ENCODE measurements at regions not wholly inside any gene's neighbourhood (a gene's known extent, or its start where the extent isn't known, plus 50 kb on each side); places are given as distances from the start of the nearest gene placed in this dataset.
"Not testable (repeated sequence)": the region's sequence is repeated elsewhere in the genome, so short reads cannot be mapped to it uniquely, and the experiment has no call there.

DNA sequence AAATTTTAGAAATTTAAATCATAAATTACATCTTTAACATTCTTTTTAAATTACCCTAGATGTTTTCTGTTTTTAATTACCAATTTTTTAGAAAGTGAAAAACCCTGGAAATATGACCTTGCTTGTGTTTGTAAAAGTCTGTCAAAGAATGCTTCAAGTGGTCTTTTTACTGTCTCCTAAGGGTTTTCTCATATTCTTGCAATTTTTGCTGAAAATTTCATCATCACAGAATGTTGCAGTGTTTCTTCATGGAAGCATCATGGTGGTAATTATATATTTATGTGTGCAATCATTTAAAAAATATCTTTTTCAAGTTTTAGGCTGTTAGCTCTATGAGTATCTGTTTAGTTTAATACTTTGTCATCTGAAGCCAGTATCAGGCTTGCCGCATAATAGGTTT is 178.2 kb downstream of the HDGFL1 start:
- intact Hi-C loops (cut with micrococcal nuclease): no loop called here

DNA sequence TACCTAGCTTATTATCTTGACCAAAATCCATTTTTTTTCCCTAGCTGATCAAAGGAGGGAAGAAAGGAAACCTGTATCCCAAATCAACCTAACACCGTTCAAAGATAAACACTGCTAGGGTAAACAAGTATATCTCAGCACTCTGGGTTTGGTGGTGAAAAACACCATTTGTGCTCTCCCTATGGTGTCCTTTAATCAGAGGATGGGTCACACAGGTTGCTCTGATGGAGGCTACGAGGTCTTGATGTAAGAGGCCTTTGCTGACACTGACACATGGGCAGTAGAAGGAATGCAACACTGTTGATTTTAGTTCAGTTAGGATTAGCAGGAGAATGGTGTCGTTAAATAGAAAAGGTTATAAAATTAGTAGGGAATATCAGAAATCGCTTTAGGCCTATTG is 179.3 kb downstream of the HDGFL1 start:
- intact Hi-C loops (cut with micrococcal nuclease): no loop called here

GRCh38 chr6:22749696-22750095 is 180.3 kb downstream of the HDGFL1 start:
- intact Hi-C loops (cut with micrococcal nuclease): no loop called here

DNA sequence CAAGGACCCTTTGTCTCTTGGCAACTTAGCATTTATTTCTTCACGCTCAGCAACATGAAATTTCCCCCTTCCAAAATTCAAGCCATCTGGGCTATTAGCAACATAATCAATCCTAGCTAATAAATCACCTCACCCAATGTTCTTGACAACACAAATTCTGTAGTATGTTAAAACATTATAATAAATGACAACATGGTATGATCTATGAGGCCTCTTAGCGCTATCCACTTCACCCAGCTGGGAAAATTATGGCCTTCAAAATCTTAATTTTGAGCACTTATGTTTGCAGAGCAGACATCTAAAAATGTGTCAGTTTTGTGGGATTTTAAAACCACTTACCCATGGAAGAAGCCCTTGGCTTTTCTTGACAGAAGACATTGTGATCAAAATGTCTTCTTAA is 181.9 kb downstream of the HDGFL1 start:
- intact Hi-C loops (cut with micrococcal nuclease): no loop called here

DNA sequence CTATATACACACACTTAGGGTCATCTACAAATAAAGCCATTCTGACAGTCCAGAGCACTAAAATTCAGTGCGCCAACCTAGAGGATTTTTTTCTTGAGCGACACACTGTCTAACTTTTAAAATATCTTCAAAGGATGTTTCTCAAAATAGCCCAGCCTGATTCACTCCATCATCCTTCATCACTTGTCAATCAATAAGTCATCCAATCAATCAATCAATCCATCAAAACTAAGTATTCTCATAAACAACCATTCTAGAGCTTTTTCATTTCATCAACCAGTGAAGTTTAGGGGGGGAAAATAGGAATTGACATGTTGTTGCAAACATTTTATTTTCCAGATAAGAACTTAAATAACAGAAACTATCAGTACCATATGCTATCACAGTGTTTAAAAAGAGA is 183.2 kb downstream of the HDGFL1 start:
- intact Hi-C loops (cut with micrococcal nuclease): no loop called here

DNA sequence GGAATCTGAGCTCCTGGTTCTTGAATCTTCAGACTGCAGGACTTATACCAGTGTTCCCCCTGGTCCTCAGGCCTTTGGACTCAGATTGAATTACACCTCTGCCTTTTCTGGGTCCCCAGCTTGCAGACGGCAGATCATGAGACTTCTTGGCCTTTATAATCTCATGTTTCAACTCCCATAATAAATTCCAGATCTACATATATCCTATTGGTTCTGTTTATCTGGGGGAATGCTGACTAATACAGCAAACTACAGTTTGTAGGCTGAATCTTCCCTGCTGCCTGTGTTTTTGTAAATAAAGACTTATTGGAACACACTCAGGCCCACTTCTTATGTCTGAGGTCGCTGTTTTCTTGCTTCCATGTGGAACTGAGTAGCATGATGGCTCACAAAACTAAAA is 184.7 kb downstream of the HDGFL1 start:
- intact Hi-C loops (cut with micrococcal nuclease): no loop called here

DNA sequence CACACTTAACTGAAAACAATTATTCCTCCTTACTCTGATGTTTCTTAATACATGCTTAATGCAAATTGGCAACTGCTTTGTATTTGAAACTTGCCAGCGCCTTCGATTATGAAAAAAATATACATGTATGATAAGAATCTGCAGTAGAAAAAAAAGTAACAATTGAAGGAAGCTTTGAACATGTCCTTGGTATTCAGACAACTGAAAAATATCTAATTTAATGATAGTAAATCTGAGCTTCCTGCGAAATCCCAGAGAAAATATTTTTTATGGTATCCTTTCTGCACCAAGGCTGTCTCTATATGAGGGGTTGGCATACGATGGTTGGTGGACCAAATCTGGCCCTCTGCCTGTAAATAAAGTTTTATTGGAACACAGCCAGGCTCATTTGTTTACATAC is 186.2 kb downstream of the HDGFL1 start:
- intact Hi-C loops (cut with micrococcal nuclease): no loop called here

GRCh38 chr6:22756365-22756764 is 187.0 kb downstream of the HDGFL1 start:
- intact Hi-C loops (cut with micrococcal nuclease): no loop called here

- intact Hi-C loops (cut with micrococcal nuclease): no loop called here
Observed at GRCh38 chr6:22764496-22764895, 195.1 kb downstream of the HDGFL1 start.

- intact Hi-C loops (cut with micrococcal nuclease): no loop called here
Observed at GRCh38 chr6:22765015-22765414, 195.6 kb downstream of the HDGFL1 start.

DNA sequence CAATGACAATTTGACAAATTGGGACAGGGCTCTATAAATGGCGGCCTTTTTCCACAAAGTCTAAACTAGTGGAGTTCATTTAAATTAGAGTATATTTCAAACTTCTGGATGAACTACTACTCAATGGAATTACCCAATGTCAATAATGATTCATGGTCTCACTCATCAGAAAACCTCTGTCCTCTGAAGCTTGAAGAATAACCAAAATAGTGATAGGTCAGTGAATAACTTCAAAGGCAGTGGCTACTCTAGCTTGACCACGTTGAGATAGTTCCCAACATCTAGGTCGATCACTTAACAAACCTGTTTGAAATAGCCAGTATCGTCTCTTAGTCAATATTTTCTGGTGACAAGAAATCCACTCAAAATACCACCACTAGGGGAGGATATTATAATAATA is 197.6 kb downstream of the HDGFL1 start:
- intact Hi-C loops (cut with micrococcal nuclease): no loop called here

- intact Hi-C loops (cut with micrococcal nuclease): no loop called here
Observed at GRCh38 chr6:22770054-22770453, 200.7 kb downstream of the HDGFL1 start.

DNA sequence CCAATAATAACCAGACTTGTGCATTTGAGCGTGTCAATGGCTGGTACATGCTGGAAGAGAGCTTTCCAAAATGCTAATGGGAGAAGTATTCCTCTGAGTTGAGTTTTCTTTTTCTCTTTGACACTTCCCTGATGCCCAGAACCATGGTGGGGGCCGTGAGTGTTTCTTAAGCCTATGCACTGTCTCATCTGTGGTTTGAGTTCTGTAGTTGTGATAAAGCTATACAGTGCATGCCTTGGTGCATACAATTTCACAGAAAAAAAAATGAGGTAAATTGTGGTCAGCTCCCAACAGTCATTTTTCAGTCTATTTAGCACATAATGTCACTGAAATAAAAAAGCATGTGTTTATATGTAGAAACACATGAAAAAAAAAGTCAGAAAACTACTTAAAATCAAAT is 204.8 kb downstream of the HDGFL1 start:
- intact Hi-C loops (cut with micrococcal nuclease): no loop called here

DNA sequence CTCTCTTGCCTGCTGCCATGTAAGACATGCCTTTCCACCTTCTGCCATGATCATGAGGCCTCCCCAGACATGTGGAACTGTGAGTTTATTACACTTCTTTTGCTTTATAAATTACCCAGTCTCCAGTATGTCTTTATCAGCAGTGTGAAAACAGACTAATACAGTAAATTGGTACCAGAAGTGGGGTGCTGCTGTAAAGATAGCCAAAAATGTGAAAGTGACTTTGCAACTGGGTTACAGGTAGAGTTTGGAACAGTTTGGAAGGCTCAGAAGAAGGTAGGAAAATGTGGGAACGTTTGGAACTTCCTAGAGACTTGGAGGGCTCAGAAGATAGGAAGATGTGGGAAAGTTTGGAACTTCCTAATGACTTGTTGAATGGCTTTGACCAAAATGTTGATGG is 209.1 kb downstream of the HDGFL1 start:
- intact Hi-C loops (cut with micrococcal nuclease): not testable (repeated sequence)

DNA sequence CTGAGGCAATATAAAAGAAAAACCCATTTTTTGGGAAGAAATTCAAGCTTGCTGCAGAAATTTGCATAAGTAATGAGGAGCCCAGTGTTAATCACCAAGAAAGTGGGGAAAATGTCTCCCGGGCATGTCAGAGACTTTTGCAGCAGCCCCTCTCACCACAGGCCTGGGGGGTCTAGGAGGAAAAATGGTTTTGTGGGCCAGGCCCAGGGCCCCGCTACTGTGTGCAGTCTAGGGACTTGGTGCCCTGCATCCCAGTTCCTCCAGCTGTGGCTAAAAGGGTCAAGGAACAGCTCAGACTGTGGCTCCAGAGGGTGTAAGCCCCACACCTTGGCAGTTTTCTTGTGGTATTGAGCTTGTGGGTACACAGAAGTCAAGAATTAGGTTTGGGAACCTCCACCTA is 209.7 kb downstream of the HDGFL1 start:
- intact Hi-C loops (cut with micrococcal nuclease): no loop called here

GRCh38 chr6:22783931-22784330 is 214.6 kb downstream of the HDGFL1 start:
- intact Hi-C loops (cut with micrococcal nuclease): no loop called here

GRCh38 chr6:22784601-22785410 is 215.4 kb downstream of the HDGFL1 start:
- intact Hi-C loops (cut with micrococcal nuclease): no loop called here

DNA sequence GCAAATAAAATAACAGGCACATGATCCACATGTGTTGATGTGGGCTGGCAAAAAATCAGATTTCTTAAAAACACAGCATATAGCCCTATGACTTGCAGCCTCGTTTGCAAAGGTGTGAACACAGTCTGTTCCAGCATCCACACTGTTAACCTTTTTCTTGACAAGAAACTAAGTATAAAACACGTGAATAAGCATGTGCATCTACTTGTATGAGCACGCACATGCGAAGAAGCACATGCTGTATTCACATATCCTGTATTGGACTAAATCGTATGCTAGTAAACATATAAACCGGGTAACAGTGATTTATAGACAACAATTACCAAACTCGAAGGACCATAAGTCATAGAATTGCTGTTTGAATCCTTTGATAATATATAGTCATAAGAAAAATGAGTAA is 218.7 kb downstream of the HDGFL1 start:
- intact Hi-C loops (cut with micrococcal nuclease): no loop called here

- intact Hi-C loops (cut with micrococcal nuclease): no loop called here
Observed at GRCh38 chr6:22789315-22789714, 219.9 kb downstream of the HDGFL1 start.

- intact Hi-C loops (cut with micrococcal nuclease): no loop called here
Observed at GRCh38 chr6:22794844-22795243, 225.5 kb downstream of the HDGFL1 start.

- intact Hi-C loops (cut with micrococcal nuclease): no loop called here
Observed at GRCh38 chr6:22800451-22800850, 231.1 kb downstream of the HDGFL1 start.

- intact Hi-C loops (cut with micrococcal nuclease): no loop called here
Observed at GRCh38 chr6:22801831-22802230, 232.5 kb downstream of the HDGFL1 start.

DNA sequence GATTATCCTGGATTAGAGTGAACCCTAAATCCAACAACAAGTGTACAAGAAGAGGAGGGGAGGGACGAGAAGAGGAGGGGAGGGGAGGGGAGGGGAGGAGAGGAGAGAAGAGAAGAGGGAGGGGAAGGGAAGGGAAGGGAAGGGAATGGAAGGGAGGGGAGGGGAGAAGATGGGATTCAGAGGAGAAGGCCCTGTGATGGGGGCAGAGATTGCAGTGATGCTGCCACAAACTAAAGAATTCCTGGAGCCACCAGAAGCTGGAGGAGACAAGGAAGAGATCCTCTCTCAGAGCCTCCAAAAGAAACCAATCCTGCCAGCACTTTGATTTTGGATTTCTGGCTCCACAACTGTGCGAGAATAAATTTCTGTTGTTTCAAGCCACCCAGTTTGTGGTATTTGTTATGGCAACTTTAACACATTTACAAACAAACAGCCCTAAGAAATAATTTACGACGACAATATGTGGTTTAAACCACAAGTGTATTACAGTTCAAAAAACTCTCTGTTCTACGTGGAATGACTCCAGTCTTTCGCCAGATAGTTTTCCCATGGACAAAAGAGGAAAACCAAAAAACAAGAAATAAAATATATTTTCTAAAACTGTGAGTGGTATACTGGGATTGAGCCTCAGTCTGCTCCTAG is 235.4 kb downstream of the HDGFL1 start:
- intact Hi-C loops (cut with micrococcal nuclease): no loop called here

Measured in T-helper 1 cell treated with Interleukin-12 subunit alpha and Interleukin-12 subunit beta and Interleukin-4 antibody, amounts not matched to agents 30 ng/mL and 1 ng/mL, for 36 hours (primary cell).